GM12874 (cell line): ENCODE measurements at regions not wholly inside any gene's neighbourhood (a gene's known extent, or its start where the extent isn't known, plus 50 kb on each side); places are given as distances from the start of the nearest gene placed in this dataset.

ENCODE experiments used
- TF ChIP-seq, protein P1 (sequence below): IDR thresholded peaks from 2 replicates; pipeline ENCODE4 v1.5.1; 2011; ENCODE audit warnings: low read depth, mild to moderate bottlenecking, control low read depth, low read length, moderate library complexity; ENCODE audit not compliant: insufficient read depth

DNA sequence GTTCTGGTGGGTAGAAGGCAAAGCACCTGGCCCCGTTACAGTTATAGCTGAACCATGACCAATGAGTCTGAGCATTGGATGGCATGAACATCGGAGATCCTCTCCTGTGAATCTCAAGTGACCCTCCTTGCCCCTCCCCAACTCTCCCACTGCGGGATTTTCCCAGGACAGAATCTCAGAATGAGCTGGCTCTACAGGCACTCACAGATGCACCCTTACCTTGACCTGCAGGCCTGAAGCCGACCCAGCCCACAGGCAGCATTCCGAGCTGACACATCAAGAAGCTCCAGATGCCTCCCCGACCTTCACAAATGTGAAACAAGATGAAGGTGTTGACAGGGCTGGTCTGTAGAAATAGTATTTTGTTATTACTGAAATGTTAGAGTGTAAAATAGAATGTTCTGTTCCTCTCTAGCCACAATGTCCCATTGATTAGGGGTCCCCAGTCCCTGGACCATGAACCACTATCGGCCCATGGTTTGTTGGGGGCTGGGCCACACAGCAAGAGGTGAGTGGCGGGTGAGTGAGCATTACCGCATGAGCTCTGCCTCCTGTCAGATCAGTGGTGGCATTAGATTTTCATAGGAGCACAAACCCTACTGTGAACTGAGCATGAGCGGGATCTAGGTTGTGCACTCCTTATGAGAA, 263.4 kb downstream of the AUH start:
- TF ChIP-seq, protein P1, sequence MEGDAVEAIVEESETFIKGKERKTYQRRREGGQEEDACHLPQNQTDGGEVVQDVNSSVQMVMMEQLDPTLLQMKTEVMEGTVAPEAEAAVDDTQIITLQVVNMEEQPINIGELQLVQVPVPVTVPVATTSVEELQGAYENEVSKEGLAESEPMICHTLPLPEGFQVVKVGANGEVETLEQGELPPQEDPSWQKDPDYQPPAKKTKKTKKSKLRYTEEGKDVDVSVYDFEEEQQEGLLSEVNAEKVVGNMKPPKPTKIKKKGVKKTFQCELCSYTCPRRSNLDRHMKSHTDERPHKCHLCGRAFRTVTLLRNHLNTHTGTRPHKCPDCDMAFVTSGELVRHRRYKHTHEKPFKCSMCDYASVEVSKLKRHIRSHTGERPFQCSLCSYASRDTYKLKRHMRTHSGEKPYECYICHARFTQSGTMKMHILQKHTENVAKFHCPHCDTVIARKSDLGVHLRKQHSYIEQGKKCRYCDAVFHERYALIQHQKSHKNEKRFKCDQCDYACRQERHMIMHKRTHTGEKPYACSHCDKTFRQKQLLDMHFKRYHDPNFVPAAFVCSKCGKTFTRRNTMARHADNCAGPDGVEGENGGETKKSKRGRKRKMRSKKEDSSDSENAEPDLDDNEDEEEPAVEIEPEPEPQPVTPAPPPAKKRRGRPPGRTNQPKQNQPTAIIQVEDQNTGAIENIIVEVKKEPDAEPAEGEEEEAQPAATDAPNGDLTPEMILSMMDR: no peak

DNA sequence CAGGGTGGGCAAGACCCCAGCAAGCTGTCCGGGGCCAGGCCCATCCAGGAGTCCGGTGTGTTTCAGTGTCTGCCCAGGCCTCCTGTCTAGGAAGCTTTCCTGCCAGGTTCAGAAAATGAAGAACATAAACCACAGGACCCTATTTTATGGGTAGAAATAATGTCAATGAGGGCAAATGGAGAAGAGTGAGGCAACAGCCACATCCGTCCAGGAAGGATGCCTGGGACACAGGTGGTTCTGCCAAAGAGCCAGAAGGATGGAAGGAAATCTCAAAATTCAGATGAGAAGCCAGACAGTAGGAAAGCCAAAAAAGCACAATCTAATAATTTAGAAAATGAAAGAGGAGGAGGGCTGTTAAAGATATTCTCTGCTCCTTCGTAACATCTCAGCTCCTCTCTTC, 262.3 kb downstream of the AUH start:
- TF ChIP-seq, protein P1: no peak

DNA sequence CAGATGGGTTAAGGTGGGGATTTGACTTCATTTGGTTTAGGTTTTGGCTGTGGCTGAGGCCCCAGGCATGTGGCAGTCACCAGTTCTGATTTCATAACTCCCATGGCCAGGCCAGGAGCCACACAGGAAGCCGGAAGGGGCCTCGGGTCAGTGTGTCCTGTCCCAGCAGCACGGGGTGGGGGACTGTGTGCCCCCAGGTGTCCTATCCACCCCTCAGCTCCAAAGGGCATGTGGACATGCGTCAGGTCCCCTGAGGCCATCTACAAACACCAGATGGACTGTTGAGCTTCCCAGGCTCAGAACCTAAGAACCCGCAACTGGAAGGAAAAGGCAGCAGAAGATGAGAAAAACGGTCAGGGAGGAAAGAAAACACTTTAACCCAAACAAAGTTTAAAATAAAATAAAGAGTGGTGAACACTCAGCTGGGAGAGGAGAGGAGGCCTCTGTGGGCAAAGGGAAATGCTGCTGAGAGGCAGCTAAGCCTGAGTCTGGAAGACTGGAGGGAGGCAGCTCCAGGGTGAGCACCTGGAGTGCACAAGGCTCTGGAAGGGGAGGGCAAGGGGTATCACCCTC, 260.8 kb downstream of the AUH start:
- TF ChIP-seq, protein P1: no peak

DNA sequence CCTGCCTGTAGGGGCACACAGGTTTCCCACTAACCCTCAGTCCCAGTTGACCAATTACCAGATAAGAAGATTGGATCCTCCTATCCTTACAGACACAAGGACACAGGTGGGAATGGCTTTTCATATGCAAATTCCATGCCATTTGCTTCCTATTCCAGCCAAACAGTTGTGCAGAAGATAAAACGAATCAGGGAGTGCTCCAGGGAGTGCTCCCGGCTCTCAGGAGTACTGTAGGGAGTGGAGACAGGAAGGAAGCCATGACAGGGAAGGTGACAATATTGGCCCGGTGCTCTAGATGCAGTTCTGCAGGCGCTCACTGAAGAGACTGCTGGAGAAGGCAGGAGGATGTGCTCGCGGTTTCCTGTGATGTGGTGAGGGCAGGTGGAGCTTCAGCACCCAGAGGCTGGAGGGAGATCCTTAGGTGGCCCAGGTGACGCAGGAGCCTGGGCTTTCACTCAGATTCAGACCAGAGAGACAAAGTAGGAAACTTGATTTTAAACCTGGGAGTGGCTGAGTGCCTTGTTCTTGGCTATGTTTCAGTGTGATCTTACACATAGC, 260.0 kb downstream of the AUH start:
- TF ChIP-seq, protein P1: no peak

DNA sequence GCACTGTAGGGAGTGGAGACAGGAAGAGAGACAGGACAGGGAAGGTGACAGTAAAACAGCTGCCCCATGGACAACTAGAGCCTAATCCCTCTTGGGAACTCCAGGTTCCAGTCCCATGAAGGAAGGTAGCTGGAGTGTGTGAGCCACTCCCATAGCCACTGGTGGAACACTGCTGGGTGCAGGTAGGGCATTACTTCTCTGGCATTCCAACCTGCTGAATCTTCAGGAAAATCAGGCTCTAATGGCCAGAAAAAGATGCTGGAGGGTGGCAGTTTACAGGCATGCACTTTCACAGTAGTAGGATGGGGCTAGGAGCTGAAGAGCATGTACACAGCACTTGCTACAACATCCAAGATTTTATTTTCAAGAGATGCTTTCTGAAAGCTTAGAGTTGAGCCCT, 259.4 kb downstream of the AUH start:
- TF ChIP-seq, protein P1: no peak

DNA sequence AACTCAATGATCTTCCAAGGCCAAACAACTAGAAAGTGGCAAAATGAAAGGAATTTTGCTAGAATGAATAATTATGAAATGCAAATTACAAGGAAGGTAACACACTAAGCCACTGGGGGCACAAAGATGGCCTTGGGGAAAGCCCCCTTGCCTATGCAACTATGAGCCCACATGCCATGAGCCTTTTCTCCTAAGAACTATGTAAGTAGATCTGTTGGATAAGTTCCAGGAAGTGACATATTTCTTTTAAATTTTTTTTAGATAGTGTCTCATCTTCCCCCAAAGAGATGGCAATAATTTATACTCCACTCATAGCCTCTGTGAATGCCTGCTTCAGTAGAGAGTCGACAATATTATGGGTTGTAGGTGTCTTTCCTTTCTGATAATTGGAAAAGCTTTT, 257.8 kb downstream of the AUH start:
- TF ChIP-seq, protein P1: no peak

DNA sequence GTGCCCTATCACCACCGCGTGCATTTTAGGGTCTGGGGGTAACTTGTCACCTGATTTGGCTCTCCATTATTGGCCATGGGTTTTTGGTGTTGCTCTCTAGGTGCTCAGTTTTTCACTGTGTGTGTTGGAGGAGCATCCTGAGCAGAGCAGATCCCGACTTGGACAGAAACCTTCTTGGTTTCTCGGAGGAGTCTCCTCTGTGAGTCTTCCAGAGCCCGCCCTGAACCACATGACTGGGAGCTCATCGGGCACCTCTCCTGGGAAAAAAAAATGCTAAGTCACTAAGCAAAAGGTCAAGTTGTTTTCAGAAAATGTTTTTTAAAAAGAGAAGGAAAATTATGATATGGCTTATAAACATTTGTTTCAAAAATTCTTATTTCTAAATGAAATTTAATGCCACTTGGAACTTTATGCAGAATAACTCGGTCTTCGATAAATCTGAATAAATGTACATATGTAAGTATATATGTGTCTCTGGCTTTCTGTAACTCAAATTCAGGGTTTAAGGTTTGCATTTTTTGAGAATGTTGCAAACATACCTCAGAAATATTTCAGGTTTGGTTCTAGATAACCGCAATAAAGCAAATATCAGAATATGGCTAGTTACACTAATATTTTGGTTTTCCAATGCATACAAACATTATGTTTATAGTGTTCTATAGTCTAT, 255.2 kb downstream of the AUH start:
- TF ChIP-seq, protein P1: no peak
